ENCODE measurements at regions not wholly inside any gene's neighbourhood (a gene's known extent, or its start where the extent isn't known, plus 50 kb on each side); places are given as distances from the start of the nearest gene placed in this dataset.

GRCh38 chr18:40058811-40059570 lies 1896.0 kb upstream of the PIK3C3 start:
- Histone ChIP-seq H3K27ac (ENCODE audit: low read depth, low read length) (no peak overlapping the region), H3K4me3 (ENCODE audit: insufficient read depth, low read depth, low read length) (no peak overlapping the region), H3K9me3 (ENCODE audit: insufficient read depth, low read depth, low read length) (no peaks in the 10 kb centered on the region), H3K27me3 (ENCODE audit: insufficient read depth, low read length) (no peaks in the 10 kb centered on the region), H3K9ac (ENCODE audit: low read length) (no peak overlapping the region), H4K20me1 (ENCODE audit: insufficient read depth, low read length) (no peaks in the 10 kb centered on the region), H2AFZ (ENCODE audit: low read depth, low read length) (no peak overlapping the region), H3K79me2 (ENCODE audit: insufficient read depth, low read length) (no peaks in the 10 kb centered on the region), H3K36me3 (ENCODE audit: insufficient read depth, low read length) (no peaks in the 10 kb centered on the region), H3K4me2 (ENCODE audit: low read length) (no peak overlapping the region), H3K4me1 (ENCODE audit: insufficient read depth, low read length) (no peaks in the 10 kb centered on the region)
- H3K27me3 Mint-ChIP-seq (ENCODE audit: low read depth, unreplicated experiment) = no peaks in the 10 kb centered on the region
- H3K27ac Mint-ChIP-seq (ENCODE audit: unreplicated experiment) = no peak overlapping the region
- FAIRE-seq = no peak
- TF ChIP-seq CTCF (IDR thresholded peaks at IDR 0.05; ENCODE audit: insufficient read depth, low read depth, low read length) (no peak), EZH2 (IDR thresholded peaks at IDR 0.05; ENCODE audit: insufficient read depth, low read length) (no peak)
- no peaks in the 10 kb centered on the region for H3K4me1 Mint-ChIP-seq (ENCODE audit: low read depth, unreplicated experiment)
- no peak for DNase-seq (ENCODE audit: low read depth)
- no peaks in the 10 kb centered on the region for H3K9me3 Mint-ChIP-seq (ENCODE audit: unreplicated experiment)
- no peaks in the 10 kb centered on the region for H3K36me3 Mint-ChIP-seq (ENCODE audit: low read depth, unreplicated experiment)
- H3K4me3 Mint-ChIP-seq (ENCODE audit: unreplicated experiment) = no peak overlapping the region

- Histone ChIP-seq H2AFZ (ENCODE audit: low read depth, low read length) (no peak overlapping the region), H4K20me1 (ENCODE audit: insufficient read depth, low read length) (no peaks in the 10 kb centered on the region), H3K27me3 (ENCODE audit: insufficient read depth, low read length) (no peaks in the 10 kb centered on the region), H3K4me2 (ENCODE audit: low read length) (no peak overlapping the region), H3K4me3 (ENCODE audit: insufficient read depth, low read depth, low read length) (no peak overlapping the region), H3K79me2 (ENCODE audit: insufficient read depth, low read length) (no peaks in the 10 kb centered on the region), H3K27ac (ENCODE audit: low read depth, low read length) (no peak overlapping the region), H3K36me3 (ENCODE audit: insufficient read depth, low read length) (no peaks in the 10 kb centered on the region), H3K4me1 (ENCODE audit: insufficient read depth, low read length) (no peaks in the 10 kb centered on the region), H3K9ac (ENCODE audit: low read length) (no peak overlapping the region), H3K9me3 (ENCODE audit: insufficient read depth, low read depth, low read length) (no peaks in the 10 kb centered on the region)
- no peaks in the 10 kb centered on the region for H3K27me3 Mint-ChIP-seq (ENCODE audit: low read depth, unreplicated experiment)
- FAIRE-seq (no peak), DNase-seq (ENCODE audit: low read depth) (no peak)
- H3K27ac Mint-ChIP-seq (ENCODE audit: unreplicated experiment) = no peak overlapping the region
- no peaks in the 10 kb centered on the region for H3K36me3 Mint-ChIP-seq (ENCODE audit: low read depth, unreplicated experiment)
- TF ChIP-seq CTCF (IDR thresholded peaks at IDR 0.05; ENCODE audit: insufficient read depth, low read depth, low read length) (no peak), EZH2 (IDR thresholded peaks at IDR 0.05; ENCODE audit: insufficient read depth, low read length) (no peak)
- H3K4me3 Mint-ChIP-seq (ENCODE audit: unreplicated experiment) = no peak overlapping the region
- no peaks in the 10 kb centered on the region for H3K9me3 Mint-ChIP-seq (ENCODE audit: unreplicated experiment)
- H3K4me1 Mint-ChIP-seq (ENCODE audit: low read depth, unreplicated experiment) = no peaks in the 10 kb centered on the region
These were observed 1898.8 kb upstream of the PIK3C3 start for GRCh38 chr18:40056079-40056692.

- H3K9ac ChIP-seq (ENCODE audit: low read length) = no peak overlapping the region
- FAIRE-seq (no peak), DNase-seq (ENCODE audit: low read depth) (peak; percentile 2)
- H3K27me3 ChIP-seq (ENCODE audit: insufficient read depth, low read length) = no peaks in the 10 kb centered on the region
- Mint-ChIP-seq H3K4me1 (ENCODE audit: low read depth, unreplicated experiment) (no peaks in the 10 kb centered on the region), H3K27ac (ENCODE audit: unreplicated experiment) (no peak overlapping the region), H3K4me3 (ENCODE audit: unreplicated experiment) (no peak overlapping the region), H3K36me3 (ENCODE audit: low read depth, unreplicated experiment) (no peaks in the 10 kb centered on the region), H3K27me3 (ENCODE audit: low read depth, unreplicated experiment) (no peaks in the 10 kb centered on the region), H3K9me3 (ENCODE audit: unreplicated experiment) (no peaks in the 10 kb centered on the region)
- H3K79me2 ChIP-seq (ENCODE audit: insufficient read depth, low read length) = no peaks in the 10 kb centered on the region
- H3K9me3 ChIP-seq (ENCODE audit: insufficient read depth, low read depth, low read length) = no peaks in the 10 kb centered on the region
- no peak overlapping the region for H3K4me2 ChIP-seq (ENCODE audit: low read length)
- H2AFZ ChIP-seq (ENCODE audit: low read depth, low read length) = no peak overlapping the region
- H3K4me1 ChIP-seq (ENCODE audit: insufficient read depth, low read length) = no peaks in the 10 kb centered on the region
- H3K36me3 ChIP-seq (ENCODE audit: insufficient read depth, low read length) = no peaks in the 10 kb centered on the region
- no peak for TF ChIP-seq CTCF (IDR thresholded peaks at IDR 0.05; ENCODE audit: insufficient read depth, low read depth, low read length)
- no peak for TF ChIP-seq EZH2 (IDR thresholded peaks at IDR 0.05; ENCODE audit: insufficient read depth, low read length)
- no peak overlapping the region for H3K27ac ChIP-seq (ENCODE audit: low read depth, low read length)
- H4K20me1 ChIP-seq (ENCODE audit: insufficient read depth, low read length) = no peaks in the 10 kb centered on the region
- H3K4me3 ChIP-seq (ENCODE audit: insufficient read depth, low read depth, low read length) = no peak overlapping the region
These were observed 1899.8 kb upstream of the PIK3C3 start for GRCh38 chr18:40055262-40055661.
